Gastrocnemius medialis (tissue), 4 donors: ENCODE measurements at regions not wholly inside any gene's neighbourhood (a gene's known extent, or its start where the extent isn't known, plus 50 kb on each side); places are given as distances from the start of the nearest gene placed in this dataset.

ENCODE experiments used
- ATAC-seq, 2 donors: fragments of 150-250 bp; one replicate each; pipeline ENCODE4 v1.9.1; 2016
- DNase-seq, 2 donors: peaks; one replicate each; pipeline ENCODE4 v3.0.0-alpha.2; 2019
- H3K27ac ChIP-seq, 4 donors: fragments of 200-600 bp; sonication (generic); 1 replicate in 1 of 4; 2 replicates in 3 of 4; pipeline ENCODE4 v1.5.1; 2016 to 2018; ENCODE audit warnings: mild to moderate bottlenecking in 2 of 4, moderate library complexity in 1 of 4
- H3K27me3 ChIP-seq, 3 donors: fragments of 200-600 bp; sonication (generic) in 2 of 3; 1 replicate in 1 of 3; 2 replicates in 2 of 3; pipeline versions ENCODE4 v1.5.1 to v1.6.0; 2016 to 2019; ENCODE audit warnings: mild to moderate bottlenecking in 1 of 3, moderate library complexity in 1 of 3
- H3K36me3 ChIP-seq, 2 donors: fragments of 200-600 bp; sonication (generic) in 1 of 2; one replicate each; pipeline ENCODE4 v1.5.1; 2017 to 2018
- H3K4me1 ChIP-seq, 2 donors: fragments of 200-600 bp; sonication (generic) in 1 of 2; one replicate each; pipeline ENCODE4 v1.5.1; 2016 to 2017; ENCODE audit warnings: mild to moderate bottlenecking in 2 of 2
- H3K4me3 ChIP-seq, 4 donors: fragments of 200-600 bp; sonication (generic) in 3 of 4; 1 replicate in 1 of 4; 2 replicates in 3 of 4; pipeline ENCODE4 v1.5.1; 2016 to 2019; ENCODE audit warnings: mild to moderate bottlenecking in 2 of 4
- H3K9me3 ChIP-seq, 3 donors: fragments of 200-600 bp; sonication (generic) in 2 of 3; 1 replicate in 1 of 3; 2 replicates in 2 of 3; pipeline ENCODE4 v1.5.1; 2016 to 2019
- POLR2A ChIP-seq, 2 donors: fragments of 450-650 bp; IDR thresholded peaks; one replicate each; pipeline ENCODE4 v1.6.1; 2017; ENCODE audit warnings: antibody characterized with exemption in 2 of 2, mild to moderate bottlenecking in 2 of 2, moderate library complexity in 2 of 2
- in situ Hi-C, 4 donors: fragments of 200-750 bp; cut with MboI; loops; one replicate each; pipeline versions ENCODE4 v1.15.0 to v1.8.0; 2017; ENCODE audit warnings: low sequenced_read_pairs in 4 of 4
- intact Hi-C: fragments of 100-400 bp; cut with DNase I; formaldehyde crosslinking; loops from one replicate; pipeline ENCODE4 v1.15.1; 2023; ENCODE audit warnings: low total_unique reads
- TF ChIP-seq, protein P1 (sequence below), 5 experiments: fragments of 450-650 bp in 3 of 5; fragments of 200-600 bp in 2 of 5; sonication (generic) in 2 of 5; IDR thresholded peaks in 4 of 5; conservative IDR thresholded peaks in 1 of 5; 1 replicate in 4 of 5; 2 replicates in 1 of 5; pipeline ENCODE4 v1.5.1; 2016 to 2019; ENCODE audit warnings: antibody characterized with exemption in 5 of 5, mild to moderate bottlenecking in 3 of 5, moderate library complexity in 3 of 5

DNA sequence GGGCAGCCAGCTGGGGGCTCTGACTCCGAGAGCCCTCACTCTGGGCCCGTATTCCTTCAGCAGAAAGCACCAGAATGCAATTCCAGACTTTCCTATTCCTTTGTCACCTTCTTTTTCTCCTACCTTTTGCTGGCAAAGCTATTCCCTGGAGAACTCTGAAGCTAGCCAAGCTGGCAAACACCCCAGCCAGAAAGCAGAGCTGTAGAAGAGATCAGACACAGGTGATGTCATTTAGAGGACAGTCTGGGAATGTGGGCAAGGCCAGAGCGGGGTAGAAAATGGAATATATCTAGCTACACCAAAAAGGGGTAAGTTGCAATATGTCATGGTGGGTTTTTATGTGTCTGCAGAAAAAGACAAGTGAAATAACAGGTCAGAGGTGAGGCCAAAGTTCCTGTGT lies 205.1 kb downstream of the NXPE2 start:
- intact Hi-C loops (no loop called here), in situ Hi-C loops (no loop called here)
- Histone ChIP-seq H3K4me1 (no peaks in the 10 kb centered on the region), H3K4me3 (no peak overlapping the region), H3K36me3 (no peaks in the 10 kb centered on the region), H3K27ac (no peak overlapping the region), H3K9me3 (no peaks in the 10 kb centered on the region), H3K27me3 (no peaks in the 10 kb centered on the region)
- ATAC-seq (no peak), DNase-seq (no peak)
- TF ChIP-seq, protein P1, sequence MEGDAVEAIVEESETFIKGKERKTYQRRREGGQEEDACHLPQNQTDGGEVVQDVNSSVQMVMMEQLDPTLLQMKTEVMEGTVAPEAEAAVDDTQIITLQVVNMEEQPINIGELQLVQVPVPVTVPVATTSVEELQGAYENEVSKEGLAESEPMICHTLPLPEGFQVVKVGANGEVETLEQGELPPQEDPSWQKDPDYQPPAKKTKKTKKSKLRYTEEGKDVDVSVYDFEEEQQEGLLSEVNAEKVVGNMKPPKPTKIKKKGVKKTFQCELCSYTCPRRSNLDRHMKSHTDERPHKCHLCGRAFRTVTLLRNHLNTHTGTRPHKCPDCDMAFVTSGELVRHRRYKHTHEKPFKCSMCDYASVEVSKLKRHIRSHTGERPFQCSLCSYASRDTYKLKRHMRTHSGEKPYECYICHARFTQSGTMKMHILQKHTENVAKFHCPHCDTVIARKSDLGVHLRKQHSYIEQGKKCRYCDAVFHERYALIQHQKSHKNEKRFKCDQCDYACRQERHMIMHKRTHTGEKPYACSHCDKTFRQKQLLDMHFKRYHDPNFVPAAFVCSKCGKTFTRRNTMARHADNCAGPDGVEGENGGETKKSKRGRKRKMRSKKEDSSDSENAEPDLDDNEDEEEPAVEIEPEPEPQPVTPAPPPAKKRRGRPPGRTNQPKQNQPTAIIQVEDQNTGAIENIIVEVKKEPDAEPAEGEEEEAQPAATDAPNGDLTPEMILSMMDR (IDR thresholded peaks at IDR 0.05 in 4 of 5, conservative IDR thresholded peaks at IDR 0.05 in 1 of 5) = no peak
- TF ChIP-seq POLR2A (IDR thresholded peaks at IDR 0.05) = no peak

DNA sequence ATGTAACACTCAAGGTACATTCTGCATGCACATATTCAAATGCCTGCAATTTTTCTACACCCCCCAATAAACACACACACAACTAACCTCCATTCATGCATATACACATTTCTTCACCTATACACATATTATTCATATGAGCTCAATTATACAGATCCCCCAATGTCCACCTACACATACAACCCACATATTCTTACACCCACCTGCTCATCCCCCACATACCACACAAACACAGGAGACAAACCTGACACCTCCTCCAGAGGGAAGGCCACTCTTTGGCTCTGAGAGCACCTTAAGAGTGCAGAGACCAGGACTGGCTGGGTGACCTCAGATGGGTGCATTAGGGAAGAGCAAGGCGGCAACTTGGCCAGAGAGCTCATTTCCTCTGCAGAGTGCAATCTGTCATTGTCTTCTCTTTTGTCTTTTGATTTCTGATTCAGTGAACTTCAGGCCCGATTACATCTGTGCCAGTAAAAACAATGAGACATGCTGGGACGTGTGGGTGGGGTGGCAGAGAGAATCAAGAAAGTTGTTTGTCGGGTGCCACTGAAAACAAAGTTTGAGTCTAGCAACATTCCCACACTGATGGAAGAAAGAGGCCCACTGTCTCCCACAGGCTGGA lies 208.4 kb downstream of the NXPE2 start:
- no peaks in the 10 kb centered on the region for H3K36me3 ChIP-seq
- TF ChIP-seq, protein P1 (IDR thresholded peaks at IDR 0.05 in 4 of 5, conservative IDR thresholded peaks at IDR 0.05 in 1 of 5) = no peak
- TF ChIP-seq POLR2A (IDR thresholded peaks at IDR 0.05) = no peak
- H3K9me3 ChIP-seq = no peaks in the 10 kb centered on the region
- H3K27ac ChIP-seq = no peak overlapping the region
- intact Hi-C loops = no loop called here
- H3K4me3 ChIP-seq = no peak overlapping the region
- no peak for ATAC-seq
- no peaks in the 10 kb centered on the region for H3K4me1 ChIP-seq
- in situ Hi-C loops = no loop called here
- H3K27me3 ChIP-seq = no peaks in the 10 kb centered on the region
- no peak for DNase-seq

DNA sequence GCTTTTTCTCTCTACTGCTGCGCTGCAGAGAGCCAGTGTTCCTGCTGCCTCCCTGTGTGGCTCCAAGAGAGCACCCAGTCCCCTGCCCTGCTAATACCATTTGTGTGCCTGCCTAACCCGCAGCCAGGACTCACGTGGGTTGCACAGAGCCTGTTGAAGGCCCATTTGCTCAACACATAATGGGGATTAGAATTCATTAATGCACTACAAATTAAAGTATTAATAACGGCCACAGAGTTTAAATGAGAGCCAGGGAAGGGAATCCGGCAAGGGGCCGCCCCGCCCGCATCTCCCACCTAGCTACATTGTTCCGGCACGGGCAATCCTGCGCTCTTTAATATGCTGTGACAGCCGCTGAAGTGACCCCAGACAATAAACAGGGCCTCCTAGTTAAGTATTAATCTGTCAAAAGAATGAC lies 211.3 kb downstream of the NXPE2 start:
- DNase-seq (no peak), ATAC-seq (no peak)
- Histone ChIP-seq H3K4me1 (no peaks in the 10 kb centered on the region), H3K27me3 (no peaks in the 10 kb centered on the region), H3K4me3 (no peak overlapping the region), H3K27ac (no peak overlapping the region), H3K9me3 (no peaks in the 10 kb centered on the region), H3K36me3 (no peaks in the 10 kb centered on the region)
- TF ChIP-seq, protein P1 (IDR thresholded peaks at IDR 0.05 in 4 of 5, conservative IDR thresholded peaks at IDR 0.05 in 1 of 5) = no peak
- no peak for TF ChIP-seq POLR2A (IDR thresholded peaks at IDR 0.05)
- intact Hi-C loops (no loop called here), in situ Hi-C loops (no loop called here)

DNA sequence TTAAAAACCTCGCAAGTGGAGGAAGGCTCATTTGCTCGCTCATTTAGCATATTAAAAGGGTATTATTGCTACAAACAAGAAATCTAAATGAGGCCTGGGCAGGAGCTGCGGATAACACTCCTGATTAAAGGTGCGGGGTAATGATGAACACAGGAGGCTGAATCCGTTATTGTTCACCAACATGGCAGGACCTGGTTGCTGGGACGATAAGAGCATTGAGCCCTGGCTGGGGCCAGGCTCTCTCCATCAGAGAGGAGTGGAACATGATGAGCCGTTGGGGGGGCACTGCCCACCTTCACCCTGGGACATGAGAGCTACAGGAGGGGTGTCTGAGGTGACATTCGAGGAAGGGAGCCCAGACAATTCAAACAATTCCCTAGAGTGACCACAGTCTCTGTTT lies 211.7 kb downstream of the NXPE2 start:
- Histone ChIP-seq H3K36me3 (no peaks in the 10 kb centered on the region), H3K9me3 (no peaks in the 10 kb centered on the region), H3K4me1 (no peaks in the 10 kb centered on the region), H3K4me3 (no peak overlapping the region), H3K27me3 (no peaks in the 10 kb centered on the region), H3K27ac (no peak overlapping the region)
- intact Hi-C loops (no loop called here), in situ Hi-C loops (no loop called here)
- TF ChIP-seq, protein P1 (IDR thresholded peaks at IDR 0.05 in 4 of 5, conservative IDR thresholded peaks at IDR 0.05 in 1 of 5) = no peak
- no peak for TF ChIP-seq POLR2A (IDR thresholded peaks at IDR 0.05)
- ATAC-seq (no peak), DNase-seq (no peak)

DNA sequence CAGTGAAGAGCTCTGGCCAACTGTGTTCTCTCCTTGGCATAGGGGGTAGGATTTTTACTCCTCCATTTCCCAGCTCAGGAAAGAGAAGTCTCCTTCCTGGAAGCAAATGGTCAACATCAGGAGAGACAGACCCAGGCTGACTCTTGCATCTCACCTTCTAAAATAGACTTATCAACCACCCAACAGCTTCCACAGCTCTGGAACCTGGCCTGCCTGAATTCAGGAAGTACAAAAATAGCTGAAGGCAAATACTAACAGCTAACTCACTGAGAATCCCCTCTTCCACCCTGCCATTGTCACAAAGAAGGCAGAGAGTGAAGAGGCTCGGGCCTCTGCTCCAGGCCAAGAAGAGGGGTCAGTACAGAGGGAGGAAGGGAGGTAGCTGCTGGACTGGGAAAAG lies 213.6 kb downstream of the NXPE2 start:
- DNase-seq (no peak), ATAC-seq (no peak)
- H3K36me3 ChIP-seq = no peaks in the 10 kb centered on the region
- intact Hi-C loops (no loop called here), in situ Hi-C loops (no loop called here)
- no peak overlapping the region for H3K27ac ChIP-seq
- TF ChIP-seq, protein P1 (IDR thresholded peaks at IDR 0.05 in 4 of 5, conservative IDR thresholded peaks at IDR 0.05 in 1 of 5) = no peak
- H3K27me3 ChIP-seq = no peaks in the 10 kb centered on the region
- H3K4me3 ChIP-seq = no peak overlapping the region
- H3K9me3 ChIP-seq = no peaks in the 10 kb centered on the region
- H3K4me1 ChIP-seq = no peaks in the 10 kb centered on the region
